GM12872 (cell line): ENCODE measurements at regions not wholly inside any gene's neighbourhood (a gene's known extent, or its start where the extent isn't known, plus 50 kb on each side); places are given as distances from the start of the nearest gene placed in this dataset.

Source experiments
- CTCF ChIP-seq: IDR thresholded peaks from 3 replicates; pipeline ENCODE4 v1.5.1; 2011; ENCODE audit warnings: low read depth, mild to moderate bottlenecking, low read length, moderate library complexity; ENCODE audit not compliant: insufficient read depth

GRCh38 chr19:57002195-57002601 lies 117.6 kb upstream of the USP29 start:
- no peak for TF ChIP-seq CTCF

- TF ChIP-seq CTCF: no peak
Observed at GRCh38 chr19:57002710-57003109, 117.1 kb upstream of the USP29 start.

GRCh38 chr19:57004418-57004817 lies 115.4 kb upstream of the USP29 start:
- TF ChIP-seq CTCF: no peak

GRCh38 chr19:57008432-57008831 lies 111.4 kb upstream of the USP29 start:
- no peak for TF ChIP-seq CTCF

- TF ChIP-seq CTCF: no peak
Observed at GRCh38 chr19:57010541-57010940, 109.2 kb upstream of the USP29 start.

- TF ChIP-seq CTCF: no peak
Observed at GRCh38 chr19:57016076-57016475, 103.7 kb upstream of the USP29 start.

- no peak for TF ChIP-seq CTCF
Observed at GRCh38 chr19:57016491-57016890, 103.3 kb upstream of the USP29 start.

- TF ChIP-seq CTCF: no peak
Observed at GRCh38 chr19:57025491-57025890, 94.3 kb upstream of the USP29 start.
